Left ventricle myocardium inferior (tissue), 1 donor: ENCODE measurements at regions not wholly inside any gene's neighbourhood (a gene's known extent, or its start where the extent isn't known, plus 50 kb on each side); places are given as distances from the start of the nearest gene placed in this dataset.

ENCODE experiments used
- DNase-seq: peaks from one replicate; pipeline ENCODE4 v3.0.0-alpha.2; 2020
- H3K27ac ChIP-seq: fragments of 200-600 bp; replicated peaks from 2 replicates; pipeline ENCODE4 v1.8.0; 2021
- H3K27me3 ChIP-seq: fragments of 200-600 bp; 2 replicates; pipeline ENCODE4 v1.8.0; 2021; ENCODE audit warnings: low read depth
- H3K36me3 ChIP-seq: fragments of 200-600 bp; 2 replicates; pipeline ENCODE4 v1.8.0; 2021
- H3K4me1 ChIP-seq: fragments of 200-600 bp; 2 replicates; pipeline ENCODE4 v1.8.0; 2021
- H3K4me3 ChIP-seq: fragments of 200-600 bp; 2 replicates; pipeline ENCODE4 v1.8.0; 2021; ENCODE audit warnings: mild to moderate bottlenecking, moderate library complexity
- H3K9me3 ChIP-seq: fragments of 200-600 bp; replicated peaks from 2 replicates; pipeline ENCODE4 v1.8.0; 2021
- intact Hi-C: fragments of 100-400 bp; cut with micrococcal nuclease; formaldehyde crosslinking; loops from one replicate; pipeline ENCODE4 v1.11.0; 2022
- TF ChIP-seq, protein P1 (sequence below): fragments of 200-600 bp; IDR thresholded peaks from 2 replicates; pipeline ENCODE4 v1.8.0; 2021; ENCODE audit warnings: antibody characterized with exemption, mild to moderate bottlenecking, borderline replicate concordance
- donor health status: DM: no; HTN: yes; CAD: no; lungs with severe emphysema.

DNA sequence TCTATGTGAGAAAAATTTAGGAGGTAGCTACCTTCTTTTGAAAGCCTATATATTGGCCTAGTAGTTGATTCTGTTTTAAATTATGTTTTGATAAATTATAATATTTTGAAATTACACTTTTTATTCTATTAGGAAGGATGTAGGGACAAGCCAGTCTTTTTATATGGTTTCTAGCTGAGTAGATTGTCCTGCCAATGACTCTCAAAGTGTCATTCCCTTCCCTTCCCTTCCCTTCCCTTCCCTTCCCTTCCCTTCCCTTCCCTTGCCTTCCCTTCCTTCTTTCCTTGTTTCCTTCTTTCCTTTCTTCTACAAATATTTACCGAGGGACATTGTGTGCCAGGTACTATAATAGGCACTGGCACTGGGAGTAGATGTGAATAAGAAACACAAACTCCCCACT is 99.7 kb upstream of the HDAC9 start:
- no peaks in the 10 kb centered on the region for H3K27me3 ChIP-seq
- no peaks in the 10 kb centered on the region for H3K9me3 ChIP-seq
- H3K4me1 ChIP-seq, result peaks cover 18% of the 10 kb centered on the region
- no peaks in the 10 kb centered on the region for H3K36me3 ChIP-seq
- intact Hi-C loops, result no loop called here
- no peak for DNase-seq
- TF ChIP-seq, protein P1, sequence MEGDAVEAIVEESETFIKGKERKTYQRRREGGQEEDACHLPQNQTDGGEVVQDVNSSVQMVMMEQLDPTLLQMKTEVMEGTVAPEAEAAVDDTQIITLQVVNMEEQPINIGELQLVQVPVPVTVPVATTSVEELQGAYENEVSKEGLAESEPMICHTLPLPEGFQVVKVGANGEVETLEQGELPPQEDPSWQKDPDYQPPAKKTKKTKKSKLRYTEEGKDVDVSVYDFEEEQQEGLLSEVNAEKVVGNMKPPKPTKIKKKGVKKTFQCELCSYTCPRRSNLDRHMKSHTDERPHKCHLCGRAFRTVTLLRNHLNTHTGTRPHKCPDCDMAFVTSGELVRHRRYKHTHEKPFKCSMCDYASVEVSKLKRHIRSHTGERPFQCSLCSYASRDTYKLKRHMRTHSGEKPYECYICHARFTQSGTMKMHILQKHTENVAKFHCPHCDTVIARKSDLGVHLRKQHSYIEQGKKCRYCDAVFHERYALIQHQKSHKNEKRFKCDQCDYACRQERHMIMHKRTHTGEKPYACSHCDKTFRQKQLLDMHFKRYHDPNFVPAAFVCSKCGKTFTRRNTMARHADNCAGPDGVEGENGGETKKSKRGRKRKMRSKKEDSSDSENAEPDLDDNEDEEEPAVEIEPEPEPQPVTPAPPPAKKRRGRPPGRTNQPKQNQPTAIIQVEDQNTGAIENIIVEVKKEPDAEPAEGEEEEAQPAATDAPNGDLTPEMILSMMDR, result no peak
- H3K4me3 ChIP-seq, result no peak overlapping the region
- no peak overlapping the region for H3K27ac ChIP-seq

DNA sequence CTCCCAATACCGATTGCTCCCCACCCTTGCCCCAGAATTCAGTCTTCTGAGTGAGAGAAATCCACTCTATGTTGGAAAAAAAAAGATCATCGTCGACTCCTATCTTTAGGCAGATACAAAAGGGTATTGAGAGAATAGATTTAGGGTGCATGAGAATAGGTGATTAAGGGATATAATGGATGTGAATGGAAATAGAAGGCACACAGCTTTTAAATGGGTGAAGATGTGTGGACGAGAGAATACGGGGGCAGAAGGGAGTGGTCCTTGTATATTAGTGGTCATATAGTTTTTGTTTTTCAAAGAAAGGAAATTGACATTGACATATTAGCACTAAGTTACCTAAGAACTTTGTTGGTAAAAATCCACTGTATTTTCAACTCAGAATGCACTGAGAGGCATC is 98.6 kb upstream of the HDAC9 start:
- H3K36me3 ChIP-seq, result no peaks in the 10 kb centered on the region
- H3K27me3 ChIP-seq, result no peaks in the 10 kb centered on the region
- TF ChIP-seq, protein P1, result no peak
- no peaks in the 10 kb centered on the region for H3K9me3 ChIP-seq
- intact Hi-C loops, result no loop called here
- no peak overlapping the region for H3K4me3 ChIP-seq
- peaks cover 16% of the 10 kb centered on the region for H3K4me1 ChIP-seq
- H3K27ac ChIP-seq, result no peak overlapping the region
- DNase-seq, result no peak

DNA sequence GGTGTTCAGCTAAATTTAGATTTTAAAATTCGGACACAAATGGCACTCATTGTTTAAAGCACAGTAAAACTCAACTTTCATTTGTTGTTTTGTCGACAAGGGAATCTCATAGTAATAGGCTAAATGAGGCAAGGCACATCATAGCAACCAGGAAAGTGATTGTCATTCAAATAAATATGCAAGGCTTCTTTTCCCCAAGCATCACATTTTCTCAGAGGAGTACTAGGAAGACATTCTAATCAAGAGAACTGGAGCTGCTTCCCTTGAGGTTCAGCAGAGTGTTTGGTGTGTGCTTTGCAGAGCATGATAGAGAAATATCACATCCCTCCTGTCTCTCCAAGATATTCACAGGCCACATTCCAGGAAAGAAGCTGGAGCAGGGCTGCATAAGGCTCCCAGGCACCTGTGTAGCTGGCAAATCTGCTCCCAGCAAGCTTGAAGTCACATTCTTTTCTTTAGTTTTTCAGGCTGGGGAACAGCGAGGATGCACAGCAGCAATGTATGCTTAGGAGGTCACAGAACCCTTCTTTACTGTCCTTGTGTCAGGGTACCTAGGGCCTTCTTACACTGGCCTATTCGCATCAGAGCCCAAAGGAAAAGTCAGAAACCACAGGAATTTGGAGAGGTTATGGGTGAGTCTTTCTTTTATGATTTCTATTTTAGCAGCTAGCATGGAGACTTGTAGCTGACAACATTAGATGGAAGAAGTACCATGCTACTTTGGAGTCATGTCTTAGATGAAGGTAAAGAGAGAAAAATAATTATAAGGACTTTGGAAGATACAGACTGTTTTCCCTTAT is 95.9 kb upstream of the HDAC9 start:
- Histone ChIP-seq H3K4me3 (no peak overlapping the region), H3K27me3 (no peaks in the 10 kb centered on the region), H3K9me3 (no peaks in the 10 kb centered on the region), H3K27ac (no peak overlapping the region), H3K36me3 (no peaks in the 10 kb centered on the region), H3K4me1 (no peaks in the 10 kb centered on the region)
- TF ChIP-seq, protein P1, result no peak
- intact Hi-C loops, result no loop called here
- no peak for DNase-seq

DNA sequence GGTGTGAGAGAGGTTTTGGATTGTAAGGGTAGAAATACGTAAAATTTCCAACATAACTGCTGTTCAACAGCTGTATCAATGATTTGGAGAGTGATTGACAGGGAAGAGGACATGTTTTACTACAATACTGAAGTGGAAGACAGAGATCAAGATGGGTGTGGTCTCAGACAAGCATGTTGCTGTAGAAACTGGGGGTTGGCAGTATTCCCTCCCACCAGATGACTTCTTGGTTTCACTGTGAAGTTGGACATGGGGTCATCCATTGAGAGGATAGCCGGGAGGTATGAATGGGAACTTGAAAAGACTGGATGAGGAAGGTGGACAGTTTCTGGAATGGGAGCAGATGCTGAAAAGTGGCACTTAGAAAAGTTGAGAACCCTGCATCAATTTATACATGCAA is 95.3 kb upstream of the HDAC9 start:
- H3K9me3 ChIP-seq, result no peaks in the 10 kb centered on the region
- TF ChIP-seq, protein P1, result no peak
- H3K27me3 ChIP-seq, result no peaks in the 10 kb centered on the region

DNA sequence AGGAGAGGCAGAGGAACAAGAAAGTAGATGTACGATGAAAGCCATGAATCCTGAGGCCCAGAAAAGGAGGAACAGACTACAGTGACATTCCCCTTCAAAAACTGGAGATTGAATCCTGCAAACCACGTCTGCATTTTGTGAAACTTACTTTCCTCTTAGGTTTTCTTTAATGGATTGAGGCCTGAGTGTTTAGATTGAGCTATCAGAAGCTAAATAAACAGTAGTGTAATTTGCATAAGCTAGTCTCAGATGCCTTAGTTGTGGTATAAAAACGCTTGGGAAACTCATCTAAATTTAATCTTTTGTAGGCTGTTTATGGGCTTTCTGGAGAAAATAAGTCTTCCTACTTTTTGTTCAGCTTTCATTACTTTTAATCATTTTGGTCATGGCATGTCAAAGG is 94.8 kb upstream of the HDAC9 start:
- Histone ChIP-seq H3K27ac (no peak overlapping the region), H3K4me3 (no peak overlapping the region), H3K36me3 (no peaks in the 10 kb centered on the region), H3K9me3 (no peaks in the 10 kb centered on the region), H3K27me3 (no peaks in the 10 kb centered on the region), H3K4me1 (no peaks in the 10 kb centered on the region)
- TF ChIP-seq, protein P1, result no peak
- intact Hi-C loops, result no loop called here
- no peak for DNase-seq

More for the DNA sequence above, 95.3 kb upstream of the HDAC9 start:
- Histone ChIP-seq H3K4me3 (no peak overlapping the region), H3K4me1 (no peaks in the 10 kb centered on the region), H3K27ac (no peak overlapping the region), H3K36me3 (no peaks in the 10 kb centered on the region)
- intact Hi-C loops, result no loop called here
- DNase-seq, result no peak
